Stimulated activated effector memory CD8-positive, alpha-beta T cell treated with anti-CD3 and anti-CD28 coated beads, Interleukin-12 subunit alpha, Interleukin-12 subunit beta, amount 100 ng/mL, for 72 hours (primary cell): ENCODE measurements at regions not wholly inside any gene's neighbourhood (a gene's known extent, or its start where the extent isn't known, plus 50 kb on each side); places are given as distances from the start of the nearest gene placed in this dataset.
"Not testable (repeated sequence)": the region's sequence is repeated elsewhere in the genome, so short reads cannot be mapped to it uniquely, and the experiment has no call there.

ENCODE experiments used
- ATAC-seq: fragments of 150-1000 bp; cut with Tn5 transposase; 2 replicates; pipeline ENCODE4 v1.10.0; 2021
- DNase-seq, 2 donors: peaks; one replicate each; pipeline ENCODE4 v3.0.0; 2021 to 2022; ENCODE audit warnings: low spot score in 2 of 2
- H3K27ac Mint-ChIP-seq: one replicate; pipeline ENCODE4 v1.8.0; 2022; ENCODE audit warnings: mild to moderate bottlenecking, mixed read lengths
- H3K36me3 Mint-ChIP-seq: one replicate; pipeline ENCODE4 v1.8.0; 2022; ENCODE audit warnings: mild to moderate bottlenecking, mixed read lengths
- H3K4me1 Mint-ChIP-seq: one replicate; pipeline ENCODE4 v1.8.0; 2022; ENCODE audit warnings: mixed read lengths
- H3K4me3 Mint-ChIP-seq: one replicate; pipeline ENCODE4 v1.8.0; 2022; ENCODE audit warnings: mild to moderate bottlenecking, mixed read lengths
- H3K9me3 Mint-ChIP-seq: one replicate; pipeline ENCODE4 v1.8.0; 2022; ENCODE audit warnings: mixed read lengths

DNA sequence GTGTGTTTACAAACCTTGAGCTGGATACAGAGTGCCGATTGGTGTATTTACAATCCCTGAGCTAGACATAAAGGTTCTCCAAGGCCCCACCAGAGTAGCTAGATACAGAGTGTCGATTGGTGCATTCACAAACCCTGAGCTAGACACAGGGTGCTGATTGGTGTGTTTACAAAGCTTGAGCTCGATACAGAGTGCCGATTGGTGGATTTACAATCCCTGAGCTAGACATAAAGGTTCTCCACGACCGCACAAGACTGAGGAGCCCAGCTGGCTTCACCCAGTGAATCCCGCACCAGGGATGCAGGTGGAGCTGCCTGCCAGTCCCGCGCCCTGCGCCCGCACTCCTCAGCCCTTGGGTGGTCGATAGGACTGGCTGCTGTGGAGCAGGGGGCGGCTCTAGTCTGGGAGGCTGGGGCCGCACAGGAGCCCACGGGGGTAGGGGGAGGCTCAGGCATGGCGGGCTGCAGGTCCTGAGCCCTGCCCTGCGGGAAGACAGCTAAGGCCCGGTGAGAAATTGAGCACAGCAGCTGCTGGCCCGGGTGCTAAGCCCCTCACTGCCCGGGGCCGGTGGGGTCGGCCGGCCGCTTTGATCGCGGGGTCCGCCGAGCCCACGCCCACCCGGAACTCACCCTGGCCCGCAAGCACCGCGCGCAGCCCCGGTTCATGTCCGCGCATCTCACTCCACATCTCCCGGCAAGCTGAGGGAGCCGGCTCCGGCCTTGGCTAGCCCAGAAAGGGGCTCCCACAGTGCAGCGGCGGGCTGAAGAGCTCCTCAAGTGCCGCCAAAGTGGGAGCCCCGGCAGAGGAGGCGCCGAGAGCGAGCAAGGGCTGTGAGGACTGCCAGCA, 114.0 kb downstream of the GPX5 start:
- not testable (repeated sequence) for H3K4me3 Mint-ChIP-seq, H3K4me1 Mint-ChIP-seq, DNase-seq, H3K36me3 Mint-ChIP-seq, H3K9me3 Mint-ChIP-seq, H3K27ac Mint-ChIP-seq, ATAC-seq

DNA sequence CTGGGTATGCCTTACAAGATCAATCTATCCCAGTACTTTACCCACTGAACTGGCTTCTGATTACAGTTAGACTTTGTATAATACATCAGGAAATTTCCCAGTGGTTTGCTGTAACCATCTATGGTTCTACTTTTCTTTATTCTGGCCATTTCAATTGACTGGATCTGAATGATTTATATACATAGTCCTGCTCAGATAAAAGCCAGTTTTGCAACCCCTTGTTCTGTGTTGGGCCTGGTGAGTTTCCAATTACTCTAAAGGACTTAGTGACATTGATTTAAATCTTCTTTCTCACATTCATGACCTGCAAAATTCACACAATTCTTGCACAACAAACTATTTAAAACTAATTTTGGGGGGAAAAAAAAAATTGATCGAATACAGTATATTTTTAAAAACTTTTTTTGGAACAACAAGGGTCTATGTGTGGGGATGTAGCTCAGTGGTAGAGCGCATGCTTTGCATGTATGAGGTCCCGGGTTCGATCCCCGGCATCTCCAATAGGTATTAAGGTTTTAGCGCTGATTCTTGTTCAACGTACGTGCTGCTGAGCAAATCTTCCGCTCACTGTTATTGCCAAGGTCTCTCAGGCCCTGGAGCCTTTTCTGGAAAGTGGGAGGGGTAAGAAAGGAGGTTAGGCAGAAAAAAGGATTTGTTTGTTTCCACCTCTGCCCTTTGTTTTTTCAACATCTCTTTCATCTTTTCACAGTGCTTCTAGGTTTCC, 117.5 kb downstream of the GPX5 start:
- Mint-ChIP-seq H3K27ac (peak overlapping the region; percentile 77), H3K9me3 (no peaks in the 10 kb centered on the region), H3K4me1 (peaks cover 2% of the 10 kb centered on the region), H3K36me3 (peaks cover 11% of the 10 kb centered on the region), H3K4me3 (no peak overlapping the region)
- DNase-seq = peak in 1 of 2 donors; percentile 59
- peak; percentile 19 for ATAC-seq

- no peak for DNase-seq
- Mint-ChIP-seq H3K4me1 (peaks cover 6% of the 10 kb centered on the region), H3K27ac (no peak overlapping the region), H3K9me3 (no peaks in the 10 kb centered on the region), H3K36me3 (peaks cover 13% of the 10 kb centered on the region), H3K4me3 (no peak overlapping the region)
- no peak for ATAC-seq
Measured at GRCh38 chr6:28646650-28647049, 121.0 kb downstream of the GPX5 start.

DNA sequence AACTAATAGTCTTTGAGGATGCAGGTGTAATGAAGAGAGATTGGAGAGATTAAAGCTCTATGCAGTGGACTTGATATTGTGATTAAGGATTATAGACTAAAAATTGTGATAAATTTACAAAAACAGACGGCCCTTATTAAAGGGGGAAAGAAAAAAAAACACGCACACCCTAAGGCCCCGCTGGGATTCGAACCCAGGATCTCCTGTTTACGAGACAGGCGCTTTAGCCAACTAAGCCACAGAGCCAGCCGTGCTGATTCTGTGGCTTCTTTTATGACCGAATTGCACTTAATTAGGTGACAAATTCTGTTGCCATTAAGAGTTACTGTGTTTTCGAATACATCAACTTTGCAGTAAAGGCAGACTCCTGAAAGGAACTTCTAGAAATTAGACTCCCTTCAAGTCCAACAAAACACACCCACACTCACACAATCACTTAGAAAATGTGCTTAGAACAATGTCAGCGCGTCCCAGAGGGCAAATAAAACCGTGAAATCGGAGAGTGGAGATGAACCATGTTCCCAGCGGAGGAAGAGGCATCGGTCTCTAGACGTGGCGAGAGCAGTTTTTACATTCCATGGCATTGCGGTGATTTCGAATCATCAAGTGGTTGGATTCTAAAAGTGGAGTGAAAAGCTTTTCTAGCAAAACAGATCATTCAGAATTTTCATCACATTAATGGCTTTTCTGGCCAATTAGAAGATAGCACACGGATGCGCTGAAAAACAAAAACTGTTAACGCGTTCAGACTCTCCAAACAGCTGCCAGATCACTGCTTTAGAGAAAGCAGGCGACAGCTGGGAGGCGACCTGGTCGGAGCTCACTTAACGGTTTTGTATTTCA, 122.6 kb downstream of the GPX5 start:
- ATAC-seq (peak; percentile 19), DNase-seq (peak; percentile 11 to 75)
- Mint-ChIP-seq H3K36me3 (peaks cover 9% of the 10 kb centered on the region), H3K4me1 (peaks cover 6% of the 10 kb centered on the region), H3K9me3 (no peaks in the 10 kb centered on the region), H3K27ac (peak overlapping the region; percentile 63), H3K4me3 (peak overlapping the region; percentile 62)

- Mint-ChIP-seq H3K4me3 (peak overlapping the region; percentile 62), H3K27ac (no peak overlapping the region), H3K36me3 (peaks cover 7% of the 10 kb centered on the region), H3K9me3 (no peaks in the 10 kb centered on the region), H3K4me1 (peaks cover 6% of the 10 kb centered on the region)
- ATAC-seq (no peak), DNase-seq (no peak)
Measured at GRCh38 chr6:28648878-28649375, 123.2 kb downstream of the GPX5 start.

DNA sequence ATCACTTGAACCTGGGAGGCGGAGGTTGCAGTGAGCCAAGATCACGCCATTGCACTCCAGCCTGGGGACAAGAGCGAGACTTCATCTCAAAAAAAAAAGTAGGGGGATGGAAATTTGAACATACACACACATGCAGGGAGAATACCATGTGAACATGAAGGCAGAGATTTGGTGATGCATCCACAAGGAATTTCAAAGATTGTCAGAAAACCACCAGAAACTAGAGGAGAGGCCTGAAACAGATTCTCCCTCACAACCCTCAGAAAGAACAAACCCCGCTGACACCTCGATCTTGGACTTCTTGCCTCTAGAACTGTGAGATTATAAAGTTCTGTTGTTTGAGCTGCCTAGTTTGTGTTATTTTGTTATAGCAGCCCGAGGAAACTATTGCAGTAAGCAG, 125.5 kb downstream of the GPX5 start:
- Mint-ChIP-seq H3K9me3 (no peaks in the 10 kb centered on the region), H3K27ac (no peak overlapping the region), H3K4me1 (peaks cover 6% of the 10 kb centered on the region), H3K4me3 (no peak overlapping the region), H3K36me3 (peaks cover 7% of the 10 kb centered on the region)
- no peak for ATAC-seq
- DNase-seq = no peak

- peaks cover 19% of the 10 kb centered on the region for H3K4me1 Mint-ChIP-seq
- H3K36me3 Mint-ChIP-seq = peaks cover 16% of the 10 kb centered on the region
- no peak overlapping the region for H3K4me3 Mint-ChIP-seq
- H3K9me3 Mint-ChIP-seq = no peaks in the 10 kb centered on the region
- H3K27ac Mint-ChIP-seq = no peak overlapping the region
- no peak for ATAC-seq
- DNase-seq = no peak
Measured at GRCh38 chr6:28653876-28654275, 128.2 kb downstream of the GPX5 start.

GRCh38 chr6:28655164-28655563, 129.5 kb downstream of the GPX5 start:
- DNase-seq (no peak), ATAC-seq (no peak)
- no peaks in the 10 kb centered on the region for H3K9me3 Mint-ChIP-seq
- H3K4me1 Mint-ChIP-seq = peaks cover 20% of the 10 kb centered on the region
- no peak overlapping the region for H3K27ac Mint-ChIP-seq
- H3K36me3 Mint-ChIP-seq = peaks cover 17% of the 10 kb centered on the region
- no peak overlapping the region for H3K4me3 Mint-ChIP-seq

DNA sequence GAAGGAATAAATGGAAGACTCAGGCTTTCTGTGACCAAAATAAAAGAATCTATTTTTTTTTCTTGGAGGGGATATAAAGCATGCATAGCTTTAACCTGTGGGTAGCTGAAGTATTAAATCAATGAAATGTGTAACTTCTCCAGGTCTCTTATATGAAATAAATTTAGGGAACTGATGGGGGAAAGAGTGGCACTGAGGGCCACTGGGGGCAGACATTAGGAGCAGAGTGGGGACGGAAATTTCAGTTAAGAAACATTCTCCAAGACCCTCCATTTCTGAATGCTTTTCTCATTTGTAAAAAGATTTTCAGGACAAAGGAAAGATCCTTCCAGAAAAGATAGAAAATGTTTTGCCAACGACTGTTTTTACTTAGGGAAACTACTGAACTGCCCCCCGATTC, 131.0 kb downstream of the GPX5 start:
- Mint-ChIP-seq H3K36me3 (peaks cover 17% of the 10 kb centered on the region), H3K4me3 (no peak overlapping the region), H3K27ac (no peak overlapping the region), H3K9me3 (no peaks in the 10 kb centered on the region), H3K4me1 (peaks cover 20% of the 10 kb centered on the region)
- ATAC-seq (no peak), DNase-seq (no peak)

DNA sequence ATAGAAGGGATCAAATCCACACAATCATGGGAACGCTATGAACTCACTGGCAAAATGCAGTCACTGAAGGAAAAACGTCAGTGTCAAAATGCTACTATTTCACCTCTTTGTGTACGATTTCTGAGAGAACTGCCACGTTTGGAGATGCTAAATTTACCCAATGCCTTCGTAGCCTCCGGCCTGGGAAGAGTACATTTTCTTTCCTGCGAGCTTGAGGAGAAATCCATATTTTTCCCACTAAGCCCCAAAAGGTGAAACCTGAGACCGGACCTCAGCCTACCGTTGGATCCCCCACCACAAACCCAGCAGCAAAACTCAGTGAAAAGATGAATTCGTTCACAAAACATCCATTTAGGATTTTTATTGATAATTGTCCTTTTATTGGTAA, 131.7 kb downstream of the GPX5 start:
- no peak for DNase-seq
- H3K36me3 Mint-ChIP-seq = peaks cover 17% of the 10 kb centered on the region
- H3K4me1 Mint-ChIP-seq = peaks cover 20% of the 10 kb centered on the region
- H3K9me3 Mint-ChIP-seq = no peaks in the 10 kb centered on the region
- no peak for ATAC-seq
- H3K4me3 Mint-ChIP-seq = peak overlapping the region; percentile 47
- peak overlapping the region; percentile 96 for H3K27ac Mint-ChIP-seq

DNA sequence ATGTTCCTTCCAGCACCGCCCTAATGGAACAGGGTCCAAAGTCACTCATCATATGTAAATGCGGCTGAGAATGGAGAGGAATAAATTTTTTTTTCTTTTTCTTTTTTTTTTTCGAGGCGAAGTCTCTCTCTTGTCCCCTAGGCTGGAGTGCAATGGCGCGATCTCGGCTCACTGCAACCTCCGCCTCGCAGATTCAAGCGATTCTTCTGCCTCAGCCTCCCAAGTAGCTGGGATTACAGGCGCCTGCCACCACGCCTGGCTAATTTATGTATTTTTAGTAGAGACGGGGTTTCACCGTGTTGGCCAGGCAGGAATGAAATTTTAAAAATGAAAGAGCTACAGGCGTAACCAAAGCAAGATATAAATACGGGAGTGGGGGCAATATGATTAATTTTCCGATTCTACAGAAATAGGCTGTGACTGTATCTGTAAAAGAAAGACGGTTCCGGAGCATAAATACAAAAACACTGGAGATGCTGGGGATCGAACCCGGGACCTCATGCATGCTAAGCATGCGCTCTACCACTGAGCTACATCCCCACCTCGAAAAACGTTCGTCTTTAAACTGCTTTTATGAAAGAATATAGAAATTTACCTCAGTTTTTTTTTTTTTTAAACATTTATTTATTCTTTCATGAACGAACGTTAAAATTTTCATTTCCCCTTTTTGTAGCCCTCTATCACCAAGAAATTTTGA, 132.2 kb downstream of the GPX5 start:
- Mint-ChIP-seq H3K4me1 (peaks cover 20% of the 10 kb centered on the region), H3K4me3 (peak overlapping the region; percentile 47), H3K36me3 (peaks cover 17% of the 10 kb centered on the region), H3K9me3 (no peaks in the 10 kb centered on the region), H3K27ac (peak overlapping the region; percentile 96)
- ATAC-seq (peak; percentile 86), DNase-seq (peak; percentile 8 to 70)

DNA sequence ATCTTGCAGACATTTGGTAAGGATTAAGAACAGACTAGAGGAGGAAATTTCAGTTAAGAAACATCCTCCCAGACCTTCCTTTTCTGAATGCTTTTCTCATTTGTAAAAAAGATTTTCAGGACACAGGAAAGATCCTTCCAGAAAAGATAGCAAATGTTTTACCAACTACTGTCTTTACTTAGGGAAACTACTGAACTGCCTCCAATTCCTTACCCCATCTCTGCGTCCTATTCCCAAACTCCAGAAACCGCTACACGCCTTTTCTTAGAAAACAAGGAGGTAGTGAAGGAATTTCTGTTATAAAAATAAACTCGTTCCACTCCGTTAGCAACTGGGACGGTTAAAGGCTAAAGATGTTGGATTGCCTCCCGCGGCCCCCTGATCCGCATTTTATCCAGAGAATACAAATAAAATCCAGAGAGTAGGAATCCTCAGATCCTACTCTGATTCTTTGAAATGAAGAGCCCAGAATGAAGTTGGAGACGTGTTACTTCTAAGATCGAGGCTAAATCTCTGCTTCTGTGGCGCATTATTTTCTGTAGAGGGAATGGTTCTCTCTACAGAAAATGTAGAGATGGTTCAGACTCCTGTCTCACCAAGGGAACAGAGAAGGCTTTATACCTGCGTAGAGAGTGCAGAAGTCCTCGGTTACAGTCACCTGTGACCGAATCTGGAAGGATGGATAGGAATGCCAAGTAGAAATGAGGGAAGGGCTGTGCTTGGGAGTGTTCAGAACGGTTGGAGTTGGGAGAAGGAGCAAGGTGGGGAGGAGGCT, 133.0 kb downstream of the GPX5 start:
- no peak for ATAC-seq
- peak overlapping the region; percentile 47 for H3K4me3 Mint-ChIP-seq
- DNase-seq = no peak
- H3K36me3 Mint-ChIP-seq = peaks cover 17% of the 10 kb centered on the region
- H3K27ac Mint-ChIP-seq = peak overlapping the region; percentile 96
- H3K9me3 Mint-ChIP-seq = no peaks in the 10 kb centered on the region
- peaks cover 20% of the 10 kb centered on the region for H3K4me1 Mint-ChIP-seq

GRCh38 chr6:28659250-28659566, 133.5 kb downstream of the GPX5 start:
- peaks cover 20% of the 10 kb centered on the region for H3K4me1 Mint-ChIP-seq
- H3K9me3 Mint-ChIP-seq = no peaks in the 10 kb centered on the region
- DNase-seq (no peak), ATAC-seq (no peak)
- H3K27ac Mint-ChIP-seq = no peak overlapping the region
- peaks cover 17% of the 10 kb centered on the region for H3K36me3 Mint-ChIP-seq
- no peak overlapping the region for H3K4me3 Mint-ChIP-seq

- Mint-ChIP-seq H3K4me3 (no peak overlapping the region), H3K36me3 (peaks cover 17% of the 10 kb centered on the region), H3K27ac (no peak overlapping the region), H3K9me3 (no peaks in the 10 kb centered on the region), H3K4me1 (peaks cover 20% of the 10 kb centered on the region)
- no peak for DNase-seq
- no peak for ATAC-seq
Measured at GRCh38 chr6:28661097-28661713, 135.5 kb downstream of the GPX5 start.
